Neural cell (in vitro differentiated cells): ENCODE measurements at regions not wholly inside any gene's neighbourhood (a gene's known extent, or its start where the extent isn't known, plus 50 kb on each side); places are given as distances from the start of the nearest gene placed in this dataset.

Experiments
- EP300 ChIP-seq: fragments of 450-650 bp; conservative IDR thresholded peaks from 2 replicates; pipeline ENCODE4 v1.6.1; 2014; ENCODE audit warnings: antibody characterized with exemption, mild to moderate bottlenecking, moderate library complexity; ENCODE audit not compliant: poor library complexity, severe bottlenecking
- POLR2AphosphoS5 ChIP-seq: IDR thresholded peaks from 2 replicates; pipeline ENCODE4 v1.6.1; 2012
- SMC3 ChIP-seq: fragments of 450-650 bp; conservative IDR thresholded peaks from 2 replicates; pipeline ENCODE4 v1.6.1; 2014; ENCODE audit warnings: antibody characterized with exemption, mild to moderate bottlenecking, moderate library complexity; ENCODE audit not compliant: poor library complexity
- TF ChIP-seq, protein P1 (sequence below): fragments of 450-650 bp; IDR thresholded peaks from 2 replicates; pipeline ENCODE4 v1.5.1; 2014; ENCODE audit warnings: antibody characterized with exemption, mild to moderate bottlenecking, moderate library complexity; ENCODE audit not compliant: poor library complexity, severe bottlenecking

DNA sequence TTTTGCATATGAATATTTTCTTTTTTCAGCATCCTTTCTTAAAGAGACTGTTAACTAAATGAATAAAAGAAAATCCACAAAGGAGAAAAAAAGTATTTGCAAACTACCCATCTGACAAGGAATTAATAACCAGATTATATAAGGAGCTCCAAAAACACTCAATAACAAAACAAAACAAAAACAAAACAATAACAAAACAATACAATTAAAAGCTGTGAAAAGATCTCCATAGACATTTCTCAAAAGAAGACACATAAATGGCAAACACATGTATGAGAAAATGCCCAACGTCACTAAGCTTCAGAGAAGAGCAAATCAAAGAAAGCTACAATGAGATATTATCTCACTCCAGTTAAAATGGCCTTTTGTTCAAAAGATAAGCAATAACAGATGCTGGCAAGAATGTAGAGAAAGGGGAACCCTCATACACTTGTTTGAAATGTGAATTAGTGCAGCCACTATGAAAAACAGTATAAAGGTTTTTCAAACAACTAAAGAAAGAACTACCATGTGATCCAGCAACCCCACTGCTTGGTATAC lies 1310.0 kb upstream of the EYS start:
- TF ChIP-seq EP300 (no peak), POLR2AphosphoS5 (no peak), SMC3 (no peak)
- TF ChIP-seq, protein P1, sequence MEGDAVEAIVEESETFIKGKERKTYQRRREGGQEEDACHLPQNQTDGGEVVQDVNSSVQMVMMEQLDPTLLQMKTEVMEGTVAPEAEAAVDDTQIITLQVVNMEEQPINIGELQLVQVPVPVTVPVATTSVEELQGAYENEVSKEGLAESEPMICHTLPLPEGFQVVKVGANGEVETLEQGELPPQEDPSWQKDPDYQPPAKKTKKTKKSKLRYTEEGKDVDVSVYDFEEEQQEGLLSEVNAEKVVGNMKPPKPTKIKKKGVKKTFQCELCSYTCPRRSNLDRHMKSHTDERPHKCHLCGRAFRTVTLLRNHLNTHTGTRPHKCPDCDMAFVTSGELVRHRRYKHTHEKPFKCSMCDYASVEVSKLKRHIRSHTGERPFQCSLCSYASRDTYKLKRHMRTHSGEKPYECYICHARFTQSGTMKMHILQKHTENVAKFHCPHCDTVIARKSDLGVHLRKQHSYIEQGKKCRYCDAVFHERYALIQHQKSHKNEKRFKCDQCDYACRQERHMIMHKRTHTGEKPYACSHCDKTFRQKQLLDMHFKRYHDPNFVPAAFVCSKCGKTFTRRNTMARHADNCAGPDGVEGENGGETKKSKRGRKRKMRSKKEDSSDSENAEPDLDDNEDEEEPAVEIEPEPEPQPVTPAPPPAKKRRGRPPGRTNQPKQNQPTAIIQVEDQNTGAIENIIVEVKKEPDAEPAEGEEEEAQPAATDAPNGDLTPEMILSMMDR: no peak
